MM.1S (cell line): ENCODE measurements at regions not wholly inside any gene's neighbourhood (a gene's known extent, or its start where the extent isn't known, plus 50 kb on each side); places are given as distances from the start of the nearest gene placed in this dataset.

Source experiments
- DNase-seq: peaks from one replicate; pipeline ENCODE4 v3.0.0-alpha.2; 2015
- H2AFZ ChIP-seq: fragments of 300-600 bp; sonication (generic); 2 replicates; pipeline ENCODE4 v1.6.0; 2016; ENCODE audit warnings: antibody characterized with exemption, low read length
- H3F3A ChIP-seq: fragments of 300-600 bp; sonication (generic); 2 replicates; pipeline ENCODE4 v1.6.1; 2016; ENCODE audit warnings: mild to moderate bottlenecking, antibody characterized with exemption, low read length, moderate library complexity, mixed read lengths; ENCODE audit not compliant: insufficient read depth
- H3K27ac ChIP-seq: fragments of 300-600 bp; sonication (generic); 2 replicates; pipeline ENCODE4 v1.5.1; 2016; ENCODE audit warnings: mild to moderate bottlenecking, low read length
- H3K27me3 ChIP-seq: fragments of 300-600 bp; sonication (generic); replicated peaks from 2 replicates; pipeline ENCODE4 v1.6.0; 2016; ENCODE audit warnings: low read length; ENCODE audit not compliant: insufficient read depth
- H3K36me3 ChIP-seq: fragments of 300-600 bp; sonication (generic); replicated peaks from 2 replicates; pipeline ENCODE4 v1.6.1; 2016; ENCODE audit warnings: mild to moderate bottlenecking, low read length, mixed read lengths; ENCODE audit not compliant: insufficient read depth
- H3K4me1 ChIP-seq: fragments of 300-600 bp; sonication (generic); 2 replicates; pipeline ENCODE4 v1.6.1; 2016; ENCODE audit warnings: low read length, mixed read lengths
- H3K4me2 ChIP-seq: fragments of 300-600 bp; sonication (generic); 2 replicates; pipeline ENCODE4 v1.6.0; 2016; ENCODE audit warnings: low read depth, low read length
- H3K4me3 ChIP-seq: fragments of 300-600 bp; sonication (generic); 2 replicates; pipeline ENCODE4 v1.5.1; 2016; ENCODE audit warnings: low read length, mixed read lengths
- H3K79me2 ChIP-seq: fragments of 300-600 bp; sonication (generic); 2 replicates; pipeline ENCODE4 v1.6.1; 2016; ENCODE audit warnings: mixed run types, low read length, mixed read lengths
- H3K9ac ChIP-seq: fragments of 300-600 bp; sonication (generic); 2 replicates; pipeline ENCODE4 v1.6.1; 2016; ENCODE audit warnings: low read length, mixed read lengths
- H3K9me2 ChIP-seq: fragments of 300-600 bp; sonication (generic); replicated peaks from 2 replicates; pipeline ENCODE4 v1.6.1; 2016; ENCODE audit warnings: mild to moderate bottlenecking, low read length, mixed read lengths; ENCODE audit not compliant: insufficient read depth
- H3K9me3 ChIP-seq: fragments of 300-600 bp; sonication (generic); replicated peaks from 2 replicates; pipeline ENCODE4 v1.6.1; 2016; ENCODE audit warnings: mild to moderate bottlenecking, low read length, mixed read lengths; ENCODE audit not compliant: insufficient read depth
- H4K20me1 ChIP-seq: fragments of 300-600 bp; sonication (generic); 2 replicates; pipeline ENCODE4 v1.6.1; 2016; ENCODE audit warnings: mild to moderate bottlenecking, low read length, moderate library complexity, mixed read lengths; ENCODE audit not compliant: insufficient read depth
- EZH2 ChIP-seq: fragments of 300-600 bp; sonication (generic); optimal IDR thresholded peaks from 2 replicates; pipeline ENCODE3; 2017; ENCODE audit warnings: low read depth, mild to moderate bottlenecking, antibody characterized with exemption, low read length, mixed read lengths
- EZH2phosphoT487 ChIP-seq: fragments of 300-600 bp; sonication (generic); IDR thresholded peaks from 2 replicates; pipeline ENCODE4 v1.6.1; 2018; ENCODE audit warnings: antibody characterized with exemption, low read length
- TF ChIP-seq, protein P1 (sequence below): fragments of 300-600 bp; sonication (generic); IDR thresholded peaks from 2 replicates; pipeline ENCODE4 v1.5.1; 2016; ENCODE audit warnings: antibody characterized with exemption, low read length, mixed read lengths

DNA sequence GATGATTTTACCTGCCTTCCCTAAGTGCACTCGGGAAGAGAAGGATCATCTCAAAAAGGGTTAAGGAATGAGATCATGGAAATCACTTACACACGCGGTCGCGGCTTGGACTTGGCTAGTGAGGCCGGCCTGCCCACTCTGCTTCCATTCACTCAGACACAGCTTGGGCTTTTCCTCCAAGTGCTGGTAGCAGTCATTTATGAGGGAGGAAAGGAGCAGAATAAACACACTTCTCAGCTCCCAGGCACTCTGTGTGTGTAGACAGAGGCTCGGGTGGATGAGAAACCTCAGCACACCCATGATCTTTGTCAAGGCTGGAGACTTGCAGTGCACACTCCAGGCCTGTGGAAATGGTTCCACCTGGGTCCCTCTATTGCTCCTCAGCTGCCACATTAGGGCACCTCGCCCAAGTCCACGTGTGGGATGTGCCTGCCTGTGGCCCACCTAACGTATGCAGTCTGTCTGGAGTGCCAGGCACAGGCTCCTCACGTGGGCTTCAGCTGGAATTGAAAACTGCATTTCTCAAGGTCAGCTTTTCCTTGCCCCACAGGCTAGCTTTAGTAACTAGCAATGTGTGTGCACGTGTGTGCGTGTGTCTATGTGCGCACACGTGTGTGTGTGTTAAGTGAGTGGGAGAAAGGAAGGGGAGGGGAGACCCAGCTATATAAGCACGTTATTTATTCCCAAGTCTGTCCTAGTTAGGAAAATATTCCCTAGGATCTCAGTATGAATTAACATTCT is 288.4 kb downstream of the SOX11 start:
- Histone ChIP-seq H3K9ac (no peak overlapping the region), H2AFZ (no peak overlapping the region), H3K4me3 (no peak overlapping the region), H3K4me1 (no peaks in the 10 kb centered on the region), H3K27ac (no peak overlapping the region), H3F3A (no peaks in the 10 kb centered on the region), H3K36me3 (no peaks in the 10 kb centered on the region), H3K27me3 (no peaks in the 10 kb centered on the region), H3K4me2 (no peak overlapping the region), H3K9me2 (no peaks in the 10 kb centered on the region), H3K9me3 (no peaks in the 10 kb centered on the region), H3K79me2 (no peaks in the 10 kb centered on the region), H4K20me1 (no peaks in the 10 kb centered on the region)
- no peak for DNase-seq
- TF ChIP-seq, protein P1, sequence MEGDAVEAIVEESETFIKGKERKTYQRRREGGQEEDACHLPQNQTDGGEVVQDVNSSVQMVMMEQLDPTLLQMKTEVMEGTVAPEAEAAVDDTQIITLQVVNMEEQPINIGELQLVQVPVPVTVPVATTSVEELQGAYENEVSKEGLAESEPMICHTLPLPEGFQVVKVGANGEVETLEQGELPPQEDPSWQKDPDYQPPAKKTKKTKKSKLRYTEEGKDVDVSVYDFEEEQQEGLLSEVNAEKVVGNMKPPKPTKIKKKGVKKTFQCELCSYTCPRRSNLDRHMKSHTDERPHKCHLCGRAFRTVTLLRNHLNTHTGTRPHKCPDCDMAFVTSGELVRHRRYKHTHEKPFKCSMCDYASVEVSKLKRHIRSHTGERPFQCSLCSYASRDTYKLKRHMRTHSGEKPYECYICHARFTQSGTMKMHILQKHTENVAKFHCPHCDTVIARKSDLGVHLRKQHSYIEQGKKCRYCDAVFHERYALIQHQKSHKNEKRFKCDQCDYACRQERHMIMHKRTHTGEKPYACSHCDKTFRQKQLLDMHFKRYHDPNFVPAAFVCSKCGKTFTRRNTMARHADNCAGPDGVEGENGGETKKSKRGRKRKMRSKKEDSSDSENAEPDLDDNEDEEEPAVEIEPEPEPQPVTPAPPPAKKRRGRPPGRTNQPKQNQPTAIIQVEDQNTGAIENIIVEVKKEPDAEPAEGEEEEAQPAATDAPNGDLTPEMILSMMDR = no peak
- no peak for TF ChIP-seq EZH2phosphoT487
- no peak for TF ChIP-seq EZH2

- Histone ChIP-seq H3K4me3 (no peak overlapping the region), H3K4me1 (no peaks in the 10 kb centered on the region), H3K27me3 (no peaks in the 10 kb centered on the region), H3K9me2 (no peaks in the 10 kb centered on the region), H3K79me2 (no peaks in the 10 kb centered on the region), H3F3A (no peaks in the 10 kb centered on the region), H3K27ac (no peak overlapping the region), H3K9ac (no peak overlapping the region), H3K4me2 (no peak overlapping the region), H2AFZ (no peak overlapping the region), H3K9me3 (no peaks in the 10 kb centered on the region), H3K36me3 (no peaks in the 10 kb centered on the region), H4K20me1 (no peaks in the 10 kb centered on the region)
- DNase-seq = no peak
- TF ChIP-seq EZH2 (no peak), EZH2phosphoT487 (no peak)
- TF ChIP-seq, protein P1 = no peak
Observed at GRCh38 chr2:5982193-5982902, 290.2 kb downstream of the SOX11 start.

DNA sequence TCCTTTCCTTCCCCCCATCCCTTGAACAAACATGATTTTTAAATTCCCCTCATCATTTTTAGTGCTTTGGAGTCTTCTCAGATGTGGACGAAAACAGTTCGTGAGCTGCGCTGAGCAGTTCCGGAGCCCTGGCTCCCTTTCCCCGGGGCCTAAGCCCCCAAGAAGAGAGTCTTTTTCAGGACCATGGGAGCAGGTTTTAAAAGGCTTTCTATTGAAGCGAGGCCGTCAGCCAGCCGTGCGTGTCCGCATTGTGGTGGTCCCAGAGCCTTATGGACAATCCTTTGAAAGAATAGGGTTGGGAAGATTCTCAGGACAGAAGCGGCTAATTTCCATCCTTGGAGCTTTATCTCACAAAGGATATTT is 290.7 kb downstream of the SOX11 start:
- Histone ChIP-seq H3K9me3 (no peaks in the 10 kb centered on the region), H3K4me2 (no peak overlapping the region), H3K79me2 (no peaks in the 10 kb centered on the region), H3K27me3 (no peaks in the 10 kb centered on the region), H2AFZ (no peak overlapping the region), H3K4me3 (no peak overlapping the region), H3K27ac (no peak overlapping the region), H3K9ac (no peak overlapping the region), H3K4me1 (no peaks in the 10 kb centered on the region), H3K36me3 (no peaks in the 10 kb centered on the region), H3F3A (no peaks in the 10 kb centered on the region), H3K9me2 (no peaks in the 10 kb centered on the region), H4K20me1 (no peaks in the 10 kb centered on the region)
- no peak for DNase-seq
- TF ChIP-seq EZH2 (no peak), EZH2phosphoT487 (no peak)
- TF ChIP-seq, protein P1 = no peak
